ENCODE measurements at regions not wholly inside any gene's neighbourhood (a gene's known extent, or its start where the extent isn't known, plus 50 kb on each side); places are given as distances from the start of the nearest gene placed in this dataset.

DNA sequence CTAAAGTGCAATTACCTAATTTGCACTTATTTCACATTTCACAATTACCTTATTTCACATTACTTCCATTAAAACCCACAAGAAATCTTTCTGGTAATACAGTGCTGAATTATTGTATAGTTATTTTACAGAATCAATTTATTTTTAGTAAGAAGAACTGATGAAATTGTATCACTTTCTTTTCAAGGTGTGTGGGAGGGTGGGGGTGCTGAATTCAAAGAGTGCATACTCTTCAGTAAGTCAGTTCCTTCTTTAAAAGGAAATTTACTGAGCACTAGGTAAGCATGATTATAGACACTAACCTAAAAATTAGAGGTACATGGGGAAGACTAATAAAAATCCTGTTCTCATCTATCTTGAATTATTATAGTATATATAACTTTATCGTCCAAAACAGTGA, 731.6 kb upstream of the ADGRL4 start:
- Histone ChIP-seq H3K9ac (ENCODE audit: insufficient read depth, low read depth, low read length) (no peak overlapping the region), H3K27ac (ENCODE audit: extremely low read length, insufficient read depth, low read length) (no peak overlapping the region), H2AFZ (ENCODE audit: low read length) (no peak overlapping the region), H3K36me3 (replicated peaks in 1 of 2; ENCODE audit: control insufficient read depth in 1 of 2, insufficient read depth in 2 of 2, low read length in 2 of 2) (no peaks in the 10 kb centered on the region), H3K27me3 (ENCODE audit: control insufficient read depth in 1 of 2, insufficient read depth in 2 of 2, low read length in 2 of 2) (no peaks in the 10 kb centered on the region), H4K20me1 (ENCODE audit: insufficient read depth, low read length) (no peaks in the 10 kb centered on the region), H3K9me3 (ENCODE audit: low read length) (peaks cover 73% of the 10 kb centered on the region), H3K79me2 (ENCODE audit: insufficient read depth, low read length) (no peaks in the 10 kb centered on the region), H3K4me2 (ENCODE audit: low read depth, low read length) (no peak overlapping the region), H3K4me3 (replicated peaks in 1 of 3; ENCODE audit: insufficient read depth in 1 of 3, low read depth in 2 of 3, low read length in 3 of 3) (no peak overlapping the region), H3K4me1 (ENCODE audit: insufficient read depth, low read length) (no peaks in the 10 kb centered on the region)
- no TSS peak for BruUV-seq (replicated peaks)
- ChIA-PET POLR2A (no interaction called here), CTCF (ENCODE audit: low intra/inter-chr PET ratio, low total read pairs) (no interaction called here)
- intact Hi-C loops (cut with micrococcal nuclease; ENCODE audit: unreplicated experiment) (no loop called here), in situ Hi-C loops (cut with HindIII; ENCODE audit: extremely low pct_ligation_motif_present, low pct_unique_long_range_greater_than_20kb) (no loop called here)
- TF ChIP-seq TGIF2 (CRISPR knock-in tag; IDR thresholded peaks at IDR 0.05) (no peak), TOE1 (CRISPR knock-in tag; IDR thresholded peaks at IDR 0.05) (no peak), CC2D1A (CRISPR knock-in tag; IDR thresholded peaks at IDR 0.05) (no peak), ZNF607 (CRISPR knock-in tag; IDR thresholded peaks at IDR 0.05; ENCODE audit: borderline replicate concordance) (no peak), AHR (CRISPR knock-in tag; IDR thresholded peaks at IDR 0.05) (no peak), ZNF354B (CRISPR knock-in tag; IDR thresholded peaks at IDR 0.05) (no peak), MATR3 (CRISPR knock-in tag; IDR thresholded peaks at IDR 0.05) (no peak), HNRNPK (IDR thresholded peaks at IDR 0.05; ENCODE audit: low read depth, low read length, poor library complexity, severe bottlenecking) (no peak)
- ATAC-seq: no peak
- DNase-seq (ENCODE audit: low spot score): no peak
- FAIRE-seq: no peak
- WGBS (ENCODE audit: low lambda C conversion rate): 0% methylated on average over 1 of the region's 1 CpG

GRCh38 chr1:79737193-79737592, 730.7 kb upstream of the ADGRL4 start:
- Histone ChIP-seq H3K4me1 (ENCODE audit: insufficient read depth, low read length) (no peaks in the 10 kb centered on the region), H2AFZ (ENCODE audit: low read length) (no peak overlapping the region), H3K4me3 (replicated peaks in 1 of 3; ENCODE audit: insufficient read depth in 1 of 3, low read depth in 2 of 3, low read length in 3 of 3) (no peak overlapping the region), H3K27me3 (ENCODE audit: control insufficient read depth in 1 of 2, insufficient read depth in 2 of 2, low read length in 2 of 2) (no peaks in the 10 kb centered on the region), H4K20me1 (ENCODE audit: insufficient read depth, low read length) (no peaks in the 10 kb centered on the region), H3K36me3 (replicated peaks in 1 of 2; ENCODE audit: control insufficient read depth in 1 of 2, insufficient read depth in 2 of 2, low read length in 2 of 2) (no peaks in the 10 kb centered on the region), H3K9ac (ENCODE audit: insufficient read depth, low read depth, low read length) (no peak overlapping the region), H3K4me2 (ENCODE audit: low read depth, low read length) (no peak overlapping the region), H3K27ac (ENCODE audit: extremely low read length, insufficient read depth, low read length) (no peak overlapping the region), H3K79me2 (ENCODE audit: insufficient read depth, low read length) (no peaks in the 10 kb centered on the region), H3K9me3 (ENCODE audit: low read length) (peaks cover 65% of the 10 kb centered on the region)
- DNase-seq (ENCODE audit: low spot score) (no peak), FAIRE-seq (no peak), ATAC-seq (no peak)
- intact Hi-C loops (cut with micrococcal nuclease; ENCODE audit: unreplicated experiment) (no loop called here), in situ Hi-C loops (cut with HindIII; ENCODE audit: extremely low pct_ligation_motif_present, low pct_unique_long_range_greater_than_20kb) (no loop called here)
- 4% methylated on average over 1 of the region's 1 CpG for WGBS (ENCODE audit: low lambda C conversion rate)
- ChIA-PET CTCF (ENCODE audit: low intra/inter-chr PET ratio, low total read pairs) (no interaction called here), POLR2A (no interaction called here)
- BruUV-seq (replicated peaks): no TSS peak
- no peak for TF ChIP-seq NR2F1 (CRISPR knock-in tag; IDR thresholded peaks at IDR 0.05)
- TF ChIP-seq PREB (CRISPR knock-in tag; IDR thresholded peaks at IDR 0.05): no peak
- TF ChIP-seq, protein P1, sequence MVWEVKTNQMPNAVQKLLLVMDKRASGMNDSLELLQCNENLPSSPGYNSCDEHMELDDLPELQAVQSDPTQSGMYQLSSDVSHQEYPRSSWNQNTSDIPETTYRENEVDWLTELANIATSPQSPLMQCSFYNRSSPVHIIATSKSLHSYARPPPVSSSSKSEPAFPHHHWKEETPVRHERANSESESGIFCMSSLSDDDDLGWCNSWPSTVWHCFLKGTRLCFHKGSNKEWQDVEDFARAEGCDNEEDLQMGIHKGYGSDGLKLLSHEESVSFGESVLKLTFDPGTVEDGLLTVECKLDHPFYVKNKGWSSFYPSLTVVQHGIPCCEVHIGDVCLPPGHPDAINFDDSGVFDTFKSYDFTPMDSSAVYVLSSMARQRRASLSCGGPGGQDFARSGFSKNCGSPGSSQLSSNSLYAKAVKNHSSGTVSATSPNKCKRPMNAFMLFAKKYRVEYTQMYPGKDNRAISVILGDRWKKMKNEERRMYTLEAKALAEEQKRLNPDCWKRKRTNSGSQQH (CRISPR knock-in tag; IDR thresholded peaks at IDR 0.05; ENCODE audit: low read depth): no peak

Measured in HepG2 (cell line).